ENCODE measurements at regions not wholly inside any gene's neighbourhood (a gene's known extent, or its start where the extent isn't known, plus 50 kb on each side); places are given as distances from the start of the nearest gene placed in this dataset.

GRCh38 chr2:9762164-9762563, 81.1 kb upstream of the TAF1B start:
- H3K4me3 ChIP-seq (ENCODE audit: low read depth, low read length), result no peak overlapping the region
- no peak for TF ChIP-seq CTCF (IDR thresholded peaks at IDR 0.05; ENCODE audit: borderline replicate concordance, insufficient read depth, low read depth, low read length)

GRCh38 chr2:9762941-9763340, 80.3 kb upstream of the TAF1B start:
- no peak overlapping the region for H3K4me3 ChIP-seq (ENCODE audit: low read depth, low read length)
- no peak for TF ChIP-seq CTCF (IDR thresholded peaks at IDR 0.05; ENCODE audit: borderline replicate concordance, insufficient read depth, low read depth, low read length)

- no peak for TF ChIP-seq CTCF (IDR thresholded peaks at IDR 0.05; ENCODE audit: borderline replicate concordance, insufficient read depth, low read depth, low read length)
- no peak overlapping the region for H3K4me3 ChIP-seq (ENCODE audit: low read depth, low read length)
Observed at GRCh38 chr2:9763356-9764152, 79.7 kb upstream of the TAF1B start.

- H3K4me3 ChIP-seq (ENCODE audit: low read depth, low read length), result no peak overlapping the region
- TF ChIP-seq CTCF (IDR thresholded peaks at IDR 0.05; ENCODE audit: borderline replicate concordance, insufficient read depth, low read depth, low read length), result no peak
Observed at GRCh38 chr2:9764153-9764778, 79.0 kb upstream of the TAF1B start.

- no peak overlapping the region for H3K4me3 ChIP-seq (ENCODE audit: low read depth, low read length)
- no peak for TF ChIP-seq CTCF (IDR thresholded peaks at IDR 0.05; ENCODE audit: borderline replicate concordance, insufficient read depth, low read depth, low read length)
Observed at GRCh38 chr2:9765611-9766531, 77.4 kb upstream of the TAF1B start.

- no peak for TF ChIP-seq CTCF (IDR thresholded peaks at IDR 0.05; ENCODE audit: borderline replicate concordance, insufficient read depth, low read depth, low read length)
- no peak overlapping the region for H3K4me3 ChIP-seq (ENCODE audit: low read depth, low read length)
Observed at GRCh38 chr2:9767656-9768281, 75.5 kb upstream of the TAF1B start.

Data from GM12875 (cell line).